Liver (tissue), 8 donors: ENCODE measurements at regions not wholly inside any gene's neighbourhood (a gene's known extent, or its start where the extent isn't known, plus 50 kb on each side); places are given as distances from the start of the nearest gene placed in this dataset.

Experiments
- DNase-seq: peaks from one replicate; pipeline ENCODE4 v3.0.0-alpha.2; 2017; ENCODE audit warnings: low spot score
- H3K27ac ChIP-seq, 2 donors: one replicate each; pipeline ENCODE4 v1.7.0; 2013; ENCODE audit warnings: inconsistent platforms in 2 of 2, low read length in 2 of 2, control low read depth in 1 of 2, low read depth in 1 of 2, mild to moderate bottlenecking in 1 of 2
- H3K27me3 ChIP-seq, 4 donors: one replicate each; pipeline versions ENCODE4 v1.6.1 to v1.7.0; 2013; ENCODE audit warnings: low read length in 3 of 4, inconsistent platforms in 1 of 4, mild to moderate bottlenecking in 1 of 4, moderate library complexity in 1 of 4; ENCODE audit not compliant: control insufficient read depth in 4 of 4, insufficient read depth in 4 of 4
- H3K36me3 ChIP-seq, 4 donors: one replicate each; pipeline versions ENCODE4 v1.6.1 to v1.7.0; 2013; ENCODE audit warnings: low read length in 3 of 4, mild to moderate bottlenecking in 3 of 4, low read depth in 1 of 4, moderate library complexity in 1 of 4; ENCODE audit not compliant: control insufficient read depth in 4 of 4, insufficient read depth in 3 of 4
- H3K4me1 ChIP-seq, 4 donors: one replicate each; pipeline versions ENCODE4 v1.6.1 to v1.7.0; 2013; ENCODE audit warnings: low read length in 3 of 4, mild to moderate bottlenecking in 3 of 4, moderate library complexity in 1 of 4; ENCODE audit not compliant: control insufficient read depth in 4 of 4, insufficient read depth in 4 of 4
- H3K4me3 ChIP-seq, 3 donors: one replicate each; pipeline versions ENCODE4 v1.6.1 to v1.7.0; 2013; ENCODE audit warnings: low read length in 3 of 3, control low read depth in 1 of 3, low read depth in 1 of 3, mild to moderate bottlenecking in 1 of 3
- H3K9ac ChIP-seq, 2 donors: one replicate each; pipeline ENCODE4 v1.7.0; 2013; ENCODE audit warnings: low read length in 2 of 2, mild to moderate bottlenecking in 2 of 2, moderate library complexity in 2 of 2, control low read depth in 1 of 2, low read depth in 1 of 2
- H3K9me3 ChIP-seq, 4 donors: one replicate each; pipeline versions ENCODE4 v1.6.1 to v1.7.0; 2013; ENCODE audit warnings: low read length in 3 of 4; ENCODE audit not compliant: control insufficient read depth in 4 of 4
- EGR1 ChIP-seq, 2 donors: IDR thresholded peaks; 2 replicates each; pipeline ENCODE4 v1.6.1; 2016 to 2018; ENCODE audit warnings: antibody characterized with exemption in 2 of 2, low read depth in 2 of 2
- FOXA1 ChIP-seq: IDR thresholded peaks from 2 replicates; pipeline ENCODE4 v1.6.1; 2016; ENCODE audit warnings: antibody characterized with exemption
- HNF4A ChIP-seq, 2 donors: conservative IDR thresholded peaks; 2 replicates each; pipeline ENCODE4 v1.6.1; 2016; ENCODE audit warnings: antibody characterized with exemption in 2 of 2, mild to moderate bottlenecking in 2 of 2
- HNF4G ChIP-seq: IDR thresholded peaks from 2 replicates; pipeline ENCODE4 v1.6.1; 2016; ENCODE audit warnings: antibody characterized with exemption
- JUND ChIP-seq, 2 donors: IDR thresholded peaks; 2 replicates each; pipeline ENCODE4 v1.6.1; 2016; ENCODE audit warnings: antibody characterized with exemption in 2 of 2
- NR2F2 ChIP-seq: IDR thresholded peaks from 2 replicates; pipeline ENCODE4 v1.6.1; 2016; ENCODE audit warnings: antibody characterized with exemption
- RAD21 ChIP-seq, 2 donors: IDR thresholded peaks; 2 replicates each; pipeline ENCODE4 v1.6.1; 2016; ENCODE audit warnings: antibody characterized with exemption in 2 of 2, mild to moderate bottlenecking in 2 of 2
- SP1 ChIP-seq: IDR thresholded peaks from 2 replicates; pipeline ENCODE4 v1.6.1; 2018; ENCODE audit warnings: antibody characterized with exemption, mild to moderate bottlenecking
- TAF1 ChIP-seq: conservative IDR thresholded peaks from 2 replicates; pipeline ENCODE4 v1.6.1; 2016; ENCODE audit warnings: antibody characterized with exemption, mild to moderate bottlenecking
- YY1 ChIP-seq: IDR thresholded peaks from 2 replicates; pipeline ENCODE4 v1.6.1; 2016; ENCODE audit warnings: antibody characterized with exemption, mild to moderate bottlenecking
- WGBS: extraction: QIAGEN DNeasy Blood & Tissue Kit; methylation state at CpG from one replicate; pipeline ENCODE4 v1.1.7; 2013; 5-methylcytosine and 5-hydroxymethylcytosine counted together
- TF ChIP-seq, protein P1 (sequence below): IDR thresholded peaks from 2 replicates; pipeline ENCODE4 v1.6.1; 2016; ENCODE audit warnings: antibody characterized with exemption
- TF ChIP-seq, protein P2 (sequence below): fragments of 150-350 bp; IDR thresholded peaks from 2 replicates; pipeline ENCODE4 v1.5.1; 2017; ENCODE audit warnings: improper control_type of control experiment, low read depth, low read length; ENCODE audit not compliant: missing input control
- TF ChIP-seq, protein P3 (sequence below): IDR thresholded peaks from 2 replicates; pipeline ENCODE4 v1.6.1; 2016; ENCODE audit warnings: antibody characterized with exemption, mild to moderate bottlenecking
- TF ChIP-seq, protein P4 (sequence below): IDR thresholded peaks from 2 replicates; pipeline ENCODE4 v1.6.1; 2016; ENCODE audit warnings: antibody characterized with exemption
- TF ChIP-seq, protein P5 (sequence below): IDR thresholded peaks from 2 replicates; pipeline ENCODE4 v1.6.1; 2016; ENCODE audit warnings: antibody characterized with exemption
- donor health status: healthy.
- donor health status: healthy.
- donor health status: healthy.
- donor health status: healthy.
- donor health status: healthy.

DNA sequence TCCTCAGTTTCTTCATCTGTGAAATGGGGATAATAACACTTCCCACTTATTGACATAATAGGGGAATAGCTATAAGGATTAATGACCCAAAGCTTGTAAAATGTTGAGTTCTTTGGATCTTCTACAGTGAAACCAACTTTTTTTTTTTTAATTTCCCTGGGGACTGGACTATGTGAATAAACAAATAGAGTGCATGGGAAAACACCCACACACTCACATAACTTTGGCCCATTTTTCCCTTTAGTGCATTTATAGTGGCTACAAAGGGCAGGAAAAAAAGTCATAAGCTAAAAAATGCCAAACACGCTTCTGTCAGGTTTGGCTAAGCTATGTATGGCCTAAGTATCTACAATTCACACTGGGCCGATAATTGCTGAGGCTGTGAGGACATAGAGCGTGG is 406.2 kb upstream of the JAG1 start:
- Histone ChIP-seq H3K9ac (no peak overlapping the region), H3K27me3 (peaks cover 0 to 2% (median 0%) of the 10 kb centered on the region in 4 donors), H3K27ac (no peak overlapping the region), H3K4me3 (no peak overlapping the region), H3K36me3 (no peaks in the 10 kb centered on the region), H3K9me3 (no peaks in the 10 kb centered on the region), H3K4me1 (no peaks in the 10 kb centered on the region)
- no peak for TF ChIP-seq YY1
- TF ChIP-seq HNF4A (conservative IDR thresholded peaks at IDR 0.05) = no peak
- no peak for TF ChIP-seq JUND (IDR thresholded peaks at IDR 0.05)
- no peak for TF ChIP-seq EGR1 (IDR thresholded peaks at IDR 0.05; ENCODE audit: low read depth in 2 of 2)
- TF ChIP-seq, protein P1, sequence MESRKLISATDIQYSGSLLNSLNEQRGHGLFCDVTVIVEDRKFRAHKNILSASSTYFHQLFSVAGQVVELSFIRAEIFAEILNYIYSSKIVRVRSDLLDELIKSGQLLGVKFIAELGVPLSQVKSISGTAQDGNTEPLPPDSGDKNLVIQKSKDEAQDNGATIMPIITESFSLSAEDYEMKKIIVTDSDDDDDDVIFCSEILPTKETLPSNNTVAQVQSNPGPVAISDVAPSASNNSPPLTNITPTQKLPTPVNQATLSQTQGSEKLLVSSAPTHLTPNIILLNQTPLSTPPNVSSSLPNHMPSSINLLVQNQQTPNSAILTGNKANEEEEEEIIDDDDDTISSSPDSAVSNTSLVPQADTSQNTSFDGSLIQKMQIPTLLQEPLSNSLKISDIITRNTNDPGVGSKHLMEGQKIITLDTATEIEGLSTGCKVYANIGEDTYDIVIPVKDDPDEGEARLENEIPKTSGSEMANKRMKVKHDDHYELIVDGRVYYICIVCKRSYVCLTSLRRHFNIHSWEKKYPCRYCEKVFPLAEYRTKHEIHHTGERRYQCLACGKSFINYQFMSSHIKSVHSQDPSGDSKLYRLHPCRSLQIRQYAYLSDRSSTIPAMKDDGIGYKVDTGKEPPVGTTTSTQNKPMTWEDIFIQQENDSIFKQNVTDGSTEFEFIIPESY = no peak
- TF ChIP-seq, protein P2, sequence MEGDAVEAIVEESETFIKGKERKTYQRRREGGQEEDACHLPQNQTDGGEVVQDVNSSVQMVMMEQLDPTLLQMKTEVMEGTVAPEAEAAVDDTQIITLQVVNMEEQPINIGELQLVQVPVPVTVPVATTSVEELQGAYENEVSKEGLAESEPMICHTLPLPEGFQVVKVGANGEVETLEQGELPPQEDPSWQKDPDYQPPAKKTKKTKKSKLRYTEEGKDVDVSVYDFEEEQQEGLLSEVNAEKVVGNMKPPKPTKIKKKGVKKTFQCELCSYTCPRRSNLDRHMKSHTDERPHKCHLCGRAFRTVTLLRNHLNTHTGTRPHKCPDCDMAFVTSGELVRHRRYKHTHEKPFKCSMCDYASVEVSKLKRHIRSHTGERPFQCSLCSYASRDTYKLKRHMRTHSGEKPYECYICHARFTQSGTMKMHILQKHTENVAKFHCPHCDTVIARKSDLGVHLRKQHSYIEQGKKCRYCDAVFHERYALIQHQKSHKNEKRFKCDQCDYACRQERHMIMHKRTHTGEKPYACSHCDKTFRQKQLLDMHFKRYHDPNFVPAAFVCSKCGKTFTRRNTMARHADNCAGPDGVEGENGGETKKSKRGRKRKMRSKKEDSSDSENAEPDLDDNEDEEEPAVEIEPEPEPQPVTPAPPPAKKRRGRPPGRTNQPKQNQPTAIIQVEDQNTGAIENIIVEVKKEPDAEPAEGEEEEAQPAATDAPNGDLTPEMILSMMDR = no peak
- TF ChIP-seq TAF1 = no peak
- no peak for TF ChIP-seq FOXA1
- TF ChIP-seq, protein P3, sequence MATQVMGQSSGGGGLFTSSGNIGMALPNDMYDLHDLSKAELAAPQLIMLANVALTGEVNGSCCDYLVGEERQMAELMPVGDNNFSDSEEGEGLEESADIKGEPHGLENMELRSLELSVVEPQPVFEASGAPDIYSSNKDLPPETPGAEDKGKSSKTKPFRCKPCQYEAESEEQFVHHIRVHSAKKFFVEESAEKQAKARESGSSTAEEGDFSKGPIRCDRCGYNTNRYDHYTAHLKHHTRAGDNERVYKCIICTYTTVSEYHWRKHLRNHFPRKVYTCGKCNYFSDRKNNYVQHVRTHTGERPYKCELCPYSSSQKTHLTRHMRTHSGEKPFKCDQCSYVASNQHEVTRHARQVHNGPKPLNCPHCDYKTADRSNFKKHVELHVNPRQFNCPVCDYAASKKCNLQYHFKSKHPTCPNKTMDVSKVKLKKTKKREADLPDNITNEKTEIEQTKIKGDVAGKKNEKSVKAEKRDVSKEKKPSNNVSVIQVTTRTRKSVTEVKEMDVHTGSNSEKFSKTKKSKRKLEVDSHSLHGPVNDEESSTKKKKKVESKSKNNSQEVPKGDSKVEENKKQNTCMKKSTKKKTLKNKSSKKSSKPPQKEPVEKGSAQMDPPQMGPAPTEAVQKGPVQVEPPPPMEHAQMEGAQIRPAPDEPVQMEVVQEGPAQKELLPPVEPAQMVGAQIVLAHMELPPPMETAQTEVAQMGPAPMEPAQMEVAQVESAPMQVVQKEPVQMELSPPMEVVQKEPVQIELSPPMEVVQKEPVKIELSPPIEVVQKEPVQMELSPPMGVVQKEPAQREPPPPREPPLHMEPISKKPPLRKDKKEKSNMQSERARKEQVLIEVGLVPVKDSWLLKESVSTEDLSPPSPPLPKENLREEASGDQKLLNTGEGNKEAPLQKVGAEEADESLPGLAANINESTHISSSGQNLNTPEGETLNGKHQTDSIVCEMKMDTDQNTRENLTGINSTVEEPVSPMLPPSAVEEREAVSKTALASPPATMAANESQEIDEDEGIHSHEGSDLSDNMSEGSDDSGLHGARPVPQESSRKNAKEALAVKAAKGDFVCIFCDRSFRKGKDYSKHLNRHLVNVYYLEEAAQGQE = no peak
- TF ChIP-seq NR2F2 = no peak
- no peak for TF ChIP-seq SP1
- TF ChIP-seq, protein P4, sequence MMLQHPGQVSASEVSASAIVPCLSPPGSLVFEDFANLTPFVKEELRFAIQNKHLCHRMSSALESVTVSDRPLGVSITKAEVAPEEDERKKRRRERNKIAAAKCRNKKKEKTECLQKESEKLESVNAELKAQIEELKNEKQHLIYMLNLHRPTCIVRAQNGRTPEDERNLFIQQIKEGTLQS = no peak
- TF ChIP-seq, protein P5, sequence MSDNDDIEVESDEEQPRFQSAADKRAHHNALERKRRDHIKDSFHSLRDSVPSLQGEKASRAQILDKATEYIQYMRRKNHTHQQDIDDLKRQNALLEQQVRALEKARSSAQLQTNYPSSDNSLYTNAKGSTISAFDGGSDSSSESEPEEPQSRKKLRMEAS = no peak
- TF ChIP-seq RAD21 (IDR thresholded peaks at IDR 0.05) = no peak
- no peak for TF ChIP-seq HNF4G
- no peak for DNase-seq
- 91% methylated on average over 3 of the region's 3 CpGs for WGBS

DNA sequence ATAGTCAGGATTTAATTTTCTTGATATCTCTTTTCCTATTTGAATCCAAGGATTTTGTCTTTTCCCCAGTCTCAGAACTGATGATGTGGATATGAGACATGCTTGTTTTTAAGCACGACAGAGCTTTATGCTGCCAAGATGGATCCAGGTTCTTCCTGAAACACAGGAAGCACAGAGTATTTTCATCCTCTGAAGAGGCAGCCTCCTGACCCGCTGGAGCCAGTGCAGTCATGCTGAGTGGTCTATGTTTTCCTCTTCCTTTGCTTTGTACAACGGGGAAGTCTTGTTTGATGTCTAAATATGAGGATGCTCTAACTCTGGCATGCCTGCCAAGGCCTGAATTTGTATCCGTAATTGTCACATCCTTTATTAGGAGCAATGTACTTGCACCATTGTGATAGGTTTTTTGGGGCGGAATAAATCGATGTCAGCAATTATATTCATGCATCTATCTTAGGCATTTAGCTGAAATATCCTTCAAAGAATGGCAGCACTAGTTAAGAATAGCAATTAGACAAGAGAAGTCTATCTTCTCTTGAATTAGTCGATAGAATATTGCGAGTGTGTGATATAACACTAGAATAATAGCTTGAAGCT is 407.1 kb upstream of the JAG1 start:
- Histone ChIP-seq H3K27me3 (peaks cover 0 to 2% (median 0%) of the 10 kb centered on the region in 4 donors), H3K4me3 (no peak overlapping the region), H3K27ac (no peak overlapping the region), H3K4me1 (no peaks in the 10 kb centered on the region), H3K36me3 (no peaks in the 10 kb centered on the region), H3K9ac (no peak overlapping the region), H3K9me3 (no peaks in the 10 kb centered on the region)
- no peak for DNase-seq
- TF ChIP-seq NR2F2 = no peak
- 79% methylated on average over 8 of the region's 8 CpGs for WGBS
